Neural crest cell (in vitro differentiated cells): ENCODE measurements at regions not wholly inside any gene's neighbourhood (a gene's known extent, or its start where the extent isn't known, plus 50 kb on each side); places are given as distances from the start of the nearest gene placed in this dataset.

Experiments
- DNase-seq: peaks from one replicate; pipeline ENCODE4 v3.0.0; 2021; ENCODE audit warnings: low read depth, mixed read lengths, low spot score
- H3K27ac Mint-ChIP-seq: one replicate; pipeline ENCODE4 v1.8.0; 2021; ENCODE audit warnings: mild to moderate bottlenecking, mixed read lengths; ENCODE audit not compliant: unreplicated experiment
- H3K27me3 Mint-ChIP-seq: 2 replicates; pipeline ENCODE4 v1.8.0; 2021; ENCODE audit warnings: low read depth, mild to moderate bottlenecking, mixed read lengths
- H3K36me3 Mint-ChIP-seq: 2 replicates; pipeline ENCODE4 v1.8.0; 2021; ENCODE audit warnings: low read depth, mild to moderate bottlenecking, mixed read lengths
- H3K4me1 Mint-ChIP-seq: 2 replicates; pipeline ENCODE4 v1.8.0; 2021; ENCODE audit warnings: mixed read lengths
- H3K4me3 Mint-ChIP-seq: one replicate; pipeline ENCODE4 v1.8.0; 2021; ENCODE audit warnings: mild to moderate bottlenecking, mixed read lengths
- H3K9me3 Mint-ChIP-seq: 2 replicates; pipeline ENCODE4 v1.8.0; 2021; ENCODE audit warnings: mixed read lengths
- TF ChIP-seq, protein P1 (sequence below): fragments of 200-600 bp; sonication (generic); conservative IDR thresholded peaks from 2 replicates; pipeline ENCODE4 v1.5.0; 2021; ENCODE audit warnings: antibody characterized with exemption, mild to moderate bottlenecking

GRCh38 chr5:44665101-44665701, 143.5 kb upstream of the MRPS30 start:
- TF ChIP-seq, protein P1, sequence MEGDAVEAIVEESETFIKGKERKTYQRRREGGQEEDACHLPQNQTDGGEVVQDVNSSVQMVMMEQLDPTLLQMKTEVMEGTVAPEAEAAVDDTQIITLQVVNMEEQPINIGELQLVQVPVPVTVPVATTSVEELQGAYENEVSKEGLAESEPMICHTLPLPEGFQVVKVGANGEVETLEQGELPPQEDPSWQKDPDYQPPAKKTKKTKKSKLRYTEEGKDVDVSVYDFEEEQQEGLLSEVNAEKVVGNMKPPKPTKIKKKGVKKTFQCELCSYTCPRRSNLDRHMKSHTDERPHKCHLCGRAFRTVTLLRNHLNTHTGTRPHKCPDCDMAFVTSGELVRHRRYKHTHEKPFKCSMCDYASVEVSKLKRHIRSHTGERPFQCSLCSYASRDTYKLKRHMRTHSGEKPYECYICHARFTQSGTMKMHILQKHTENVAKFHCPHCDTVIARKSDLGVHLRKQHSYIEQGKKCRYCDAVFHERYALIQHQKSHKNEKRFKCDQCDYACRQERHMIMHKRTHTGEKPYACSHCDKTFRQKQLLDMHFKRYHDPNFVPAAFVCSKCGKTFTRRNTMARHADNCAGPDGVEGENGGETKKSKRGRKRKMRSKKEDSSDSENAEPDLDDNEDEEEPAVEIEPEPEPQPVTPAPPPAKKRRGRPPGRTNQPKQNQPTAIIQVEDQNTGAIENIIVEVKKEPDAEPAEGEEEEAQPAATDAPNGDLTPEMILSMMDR: no peak
- peaks cover 3% of the 10 kb centered on the region for H3K36me3 Mint-ChIP-seq
- no peaks in the 10 kb centered on the region for H3K27me3 Mint-ChIP-seq
- no peaks in the 10 kb centered on the region for H3K9me3 Mint-ChIP-seq
- no peak overlapping the region for H3K27ac Mint-ChIP-seq
- no peak for DNase-seq
- H3K4me1 Mint-ChIP-seq: peaks cover 5% of the 10 kb centered on the region
- no peak overlapping the region for H3K4me3 Mint-ChIP-seq

- Mint-ChIP-seq H3K27ac (no peak overlapping the region), H3K36me3 (peaks cover 3% of the 10 kb centered on the region), H3K4me3 (no peak overlapping the region), H3K27me3 (no peaks in the 10 kb centered on the region), H3K4me1 (peaks cover 10% of the 10 kb centered on the region), H3K9me3 (no peaks in the 10 kb centered on the region)
- DNase-seq: no peak
- TF ChIP-seq, protein P1: no peak
These were observed 144.0 kb upstream of the MRPS30 start for GRCh38 chr5:44664711-44665100.

- no peak overlapping the region for H3K27ac Mint-ChIP-seq
- H3K27me3 Mint-ChIP-seq: no peaks in the 10 kb centered on the region
- H3K9me3 Mint-ChIP-seq: peaks cover under 1% of the 10 kb centered on the region
- DNase-seq: no peak
- H3K36me3 Mint-ChIP-seq: peaks cover 4% of the 10 kb centered on the region
- no peak overlapping the region for H3K4me3 Mint-ChIP-seq
- TF ChIP-seq, protein P1: no peak
- peaks cover 16% of the 10 kb centered on the region for H3K4me1 Mint-ChIP-seq
These were observed 144.6 kb upstream of the MRPS30 start for GRCh38 chr5:44663991-44664710.

DNA sequence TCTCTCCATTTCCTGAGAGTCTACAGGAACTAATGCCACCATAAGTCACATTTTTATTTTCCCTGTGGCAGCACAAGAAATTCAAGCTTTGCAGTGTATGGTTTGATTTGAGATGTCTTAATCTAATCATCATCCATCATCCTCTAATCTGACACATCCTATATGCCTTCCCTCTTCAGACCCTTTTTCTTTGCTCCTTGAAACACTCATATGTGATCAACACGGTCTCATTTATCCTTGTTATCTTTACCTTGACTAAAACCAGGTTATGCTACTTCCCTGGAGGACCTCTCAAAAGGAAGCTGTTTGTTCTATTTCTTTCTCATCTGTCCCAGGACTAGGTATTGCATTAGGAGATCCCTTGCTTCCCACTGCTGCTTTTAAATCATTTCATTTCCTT, 146.9 kb upstream of the MRPS30 start:
- DNase-seq: no peak
- H3K4me1 Mint-ChIP-seq: peaks cover 26% of the 10 kb centered on the region
- H3K27me3 Mint-ChIP-seq: no peaks in the 10 kb centered on the region
- no peak overlapping the region for H3K27ac Mint-ChIP-seq
- H3K4me3 Mint-ChIP-seq: no peak overlapping the region
- TF ChIP-seq, protein P1: no peak
- H3K9me3 Mint-ChIP-seq: peaks cover 18% of the 10 kb centered on the region
- peaks cover 15% of the 10 kb centered on the region for H3K36me3 Mint-ChIP-seq

DNA sequence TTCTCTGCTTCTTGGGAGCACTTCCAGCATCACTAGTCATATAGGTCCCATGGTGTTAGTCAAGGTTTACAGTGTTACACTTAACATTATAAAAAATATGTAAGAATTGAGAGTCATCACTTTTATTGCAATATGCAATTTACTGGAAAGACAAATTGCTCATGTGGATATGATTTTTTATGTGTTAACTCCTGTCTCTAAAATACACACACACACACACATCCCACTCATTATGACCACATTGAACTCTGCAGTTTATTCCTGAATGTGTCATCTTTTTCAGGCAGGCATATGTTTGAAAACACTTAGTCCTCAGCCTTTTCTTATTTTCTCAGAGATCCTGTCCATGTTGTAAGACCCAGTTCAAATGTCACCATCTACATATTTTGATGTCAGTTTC, 148.5 kb upstream of the MRPS30 start:
- H3K27ac Mint-ChIP-seq: no peak overlapping the region
- TF ChIP-seq, protein P1: no peak
- H3K27me3 Mint-ChIP-seq: no peaks in the 10 kb centered on the region
- H3K36me3 Mint-ChIP-seq: peaks cover 23% of the 10 kb centered on the region
- H3K4me3 Mint-ChIP-seq: no peak overlapping the region
- DNase-seq: no peak
- H3K9me3 Mint-ChIP-seq: peaks cover 24% of the 10 kb centered on the region
- peaks cover 26% of the 10 kb centered on the region for H3K4me1 Mint-ChIP-seq
